SIG-M5 treated with dmso at 0.1 percent for 504 hours (cell line): ENCODE measurements at regions not wholly inside any gene's neighbourhood (a gene's known extent, or its start where the extent isn't known, plus 50 kb on each side); places are given as distances from the start of the nearest gene placed in this dataset.
"Not testable (repeated sequence)": the region's sequence is repeated elsewhere in the genome, so short reads cannot be mapped to it uniquely, and the experiment has no call there.

Experiments
- DNase-seq: peaks from one replicate; lab custom pipeline; 2025; ENCODE audit not compliant: unreplicated experiment; lab: John Stamatoyannopoulos, UW

- no peak for DNase-seq
These were observed 426.6 kb downstream of the FRK start for GRCh38 chr6:115634131-115634530.

GRCh38 chr6:115631028-115631427 is 429.7 kb downstream of the FRK start:
- DNase-seq = no peak

GRCh38 chr6:115630424-115631024 is 430.2 kb downstream of the FRK start:
- DNase-seq = no peak

GRCh38 chr6:115629415-115629814 is 431.3 kb downstream of the FRK start:
- no peak for DNase-seq

GRCh38 chr6:115618256-115618655 is 442.4 kb downstream of the FRK start:
- DNase-seq = no peak

- no peak for DNase-seq
These were observed 443.7 kb downstream of the FRK start for GRCh38 chr6:115617031-115617430.

- DNase-seq = no peak
These were observed 447.2 kb downstream of the FRK start for GRCh38 chr6:115613488-115613887.

GRCh38 chr6:115612796-115613479 is 447.8 kb downstream of the FRK start:
- DNase-seq = no peak

- DNase-seq = no peak
These were observed 448.5 kb downstream of the FRK start for GRCh38 chr6:115612216-115612615.

GRCh38 chr6:115610696-115611095 is 450.0 kb downstream of the FRK start:
- no peak for DNase-seq

GRCh38 chr6:115609111-115609510 is 451.6 kb downstream of the FRK start:
- DNase-seq = no peak

GRCh38 chr6:115602466-115602865 is 458.2 kb downstream of the FRK start:
- DNase-seq = no peak

GRCh38 chr6:115601509-115601908 is 459.2 kb downstream of the FRK start:
- no peak for DNase-seq

GRCh38 chr6:115601064-115601463 is 459.6 kb downstream of the FRK start:
- no peak for DNase-seq

GRCh38 chr6:115594891-115595290 is 465.8 kb downstream of the FRK start:
- DNase-seq = no peak

GRCh38 chr6:115592025-115592424 is 468.7 kb downstream of the FRK start:
- no peak for DNase-seq

GRCh38 chr6:115589072-115589471 is 471.6 kb downstream of the FRK start:
- DNase-seq = not testable (repeated sequence)

- DNase-seq = no peak
These were observed 477.4 kb downstream of the FRK start for GRCh38 chr6:115583290-115583689.

GRCh38 chr6:115582386-115582785 is 478.3 kb downstream of the FRK start:
- DNase-seq = no peak

GRCh38 chr6:115579565-115579964 is 481.1 kb downstream of the FRK start:
- not testable (repeated sequence) for DNase-seq

- DNase-seq = no peak
These were observed 483.4 kb downstream of the FRK start for GRCh38 chr6:115577270-115577669.

GRCh38 chr6:115575285-115575684 is 485.4 kb downstream of the FRK start:
- no peak for DNase-seq

- no peak for DNase-seq
These were observed 486.8 kb downstream of the FRK start for GRCh38 chr6:115573861-115574260.
